ENCODE measurements at regions not wholly inside any gene's neighbourhood (a gene's known extent, or its start where the extent isn't known, plus 50 kb on each side); places are given as distances from the start of the nearest gene placed in this dataset.

DNA sequence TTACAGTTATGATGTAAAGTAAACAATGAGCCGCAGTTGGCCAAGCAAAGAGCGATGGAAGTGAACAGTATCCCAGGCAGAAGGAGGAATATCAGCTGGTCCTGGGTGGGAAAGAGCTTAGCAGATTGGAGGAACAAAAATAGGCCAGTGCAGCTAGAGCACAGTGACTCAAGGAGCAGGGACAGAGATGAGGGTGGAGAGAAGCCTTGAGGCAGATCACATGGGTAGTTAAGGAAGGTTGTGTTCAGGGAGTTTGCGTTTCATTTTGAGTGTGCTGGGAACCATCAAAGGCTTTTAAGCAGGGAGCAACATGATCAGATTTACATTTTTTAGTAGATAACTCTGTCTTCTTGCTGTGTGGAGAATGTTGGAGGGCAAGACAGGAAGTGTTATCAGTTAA, 113.6 kb downstream of the OAT start:
- DNase-seq (ENCODE audit: low read depth in 1 of 2, low spot score in 1 of 2) = no peak

DNA sequence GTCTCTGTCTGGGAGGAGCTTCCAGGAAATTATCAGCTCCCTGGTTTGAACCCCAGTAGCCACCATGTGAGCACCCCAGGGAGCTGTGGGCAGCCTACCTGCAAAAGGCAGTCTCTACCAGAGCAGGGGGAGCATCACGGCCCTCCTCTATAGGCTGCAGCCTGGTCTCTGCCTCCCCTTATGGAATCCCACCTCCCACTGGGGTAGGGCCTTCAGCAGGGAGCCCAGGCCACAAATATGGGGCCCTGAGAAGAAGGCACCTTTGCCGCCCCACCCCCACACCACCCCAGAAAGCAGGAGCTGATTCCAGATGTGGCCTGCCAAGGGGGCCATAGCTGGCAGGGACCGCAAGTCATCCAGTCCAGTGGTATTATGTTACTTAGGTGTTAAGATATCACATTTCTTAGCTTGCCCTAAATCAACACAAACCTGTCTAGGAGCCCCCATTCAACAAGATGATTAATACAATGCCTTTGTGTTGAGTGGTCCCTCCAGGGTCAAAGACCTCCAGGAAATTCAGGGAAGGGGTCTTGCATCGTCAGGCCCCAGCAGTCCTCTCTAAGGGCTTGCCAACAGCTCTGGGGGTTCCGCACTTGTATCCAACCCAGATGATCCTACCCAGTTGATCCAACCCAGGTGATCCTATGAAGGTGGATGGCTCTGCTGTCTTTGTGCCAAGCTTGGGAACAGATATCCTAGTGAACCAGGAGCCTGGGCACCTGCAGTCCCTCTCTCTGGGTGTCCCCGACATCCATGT, 114.9 kb downstream of the OAT start:
- DNase-seq (ENCODE audit: low read depth in 1 of 2, low spot score in 1 of 2) = no peak

DNA sequence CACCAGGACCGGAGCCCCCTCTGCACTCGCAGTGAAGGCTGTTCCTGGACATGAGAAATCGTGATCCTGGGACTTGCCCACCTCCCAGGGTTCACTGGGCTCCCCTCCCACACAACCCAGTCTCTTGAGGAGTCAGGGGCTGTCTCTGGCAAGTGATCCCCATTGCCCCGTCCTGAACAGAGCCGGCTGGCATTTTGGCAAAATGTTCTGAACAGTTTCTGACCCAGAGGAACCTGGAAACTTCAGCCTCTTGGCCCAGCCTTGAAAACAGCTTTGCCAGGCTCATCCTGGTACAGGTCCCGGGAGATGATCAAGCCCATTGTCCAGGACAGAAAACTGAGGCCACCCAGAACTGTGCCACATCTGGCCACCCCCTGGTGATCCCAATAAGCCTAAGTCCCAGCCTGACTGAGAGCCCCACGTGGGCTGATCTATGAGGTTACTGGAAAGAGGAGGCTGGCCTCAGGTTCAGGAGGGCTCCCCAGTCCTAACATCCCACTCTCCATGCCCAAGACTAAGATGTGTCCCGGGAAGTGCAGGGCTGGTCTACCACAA, 115.7 kb downstream of the OAT start:
- DNase-seq (ENCODE audit: low read depth in 1 of 2, low spot score in 1 of 2) = no peak

DNA sequence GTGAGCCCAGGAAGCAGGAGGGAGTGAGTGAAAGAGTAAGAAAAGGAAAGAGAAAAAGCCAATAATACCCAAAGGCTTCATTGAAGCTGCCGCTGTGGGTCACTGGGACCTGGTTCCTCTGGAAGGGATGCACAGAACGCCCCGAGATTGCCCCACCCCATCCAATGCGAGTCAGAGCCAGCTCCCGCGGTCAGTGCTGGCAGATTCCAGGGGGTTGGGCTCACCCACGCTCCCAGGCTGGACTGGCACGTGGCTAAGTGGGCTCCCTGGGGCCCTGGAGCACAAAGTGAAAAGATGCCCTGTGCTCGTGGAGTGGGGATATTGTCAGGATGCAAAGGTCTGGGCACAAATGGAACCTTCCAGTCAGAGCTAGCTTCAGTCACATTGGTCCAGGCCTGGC, 117.0 kb downstream of the OAT start:
- DNase-seq (ENCODE audit: low read depth in 1 of 2, low spot score in 1 of 2) = no peak

DNA sequence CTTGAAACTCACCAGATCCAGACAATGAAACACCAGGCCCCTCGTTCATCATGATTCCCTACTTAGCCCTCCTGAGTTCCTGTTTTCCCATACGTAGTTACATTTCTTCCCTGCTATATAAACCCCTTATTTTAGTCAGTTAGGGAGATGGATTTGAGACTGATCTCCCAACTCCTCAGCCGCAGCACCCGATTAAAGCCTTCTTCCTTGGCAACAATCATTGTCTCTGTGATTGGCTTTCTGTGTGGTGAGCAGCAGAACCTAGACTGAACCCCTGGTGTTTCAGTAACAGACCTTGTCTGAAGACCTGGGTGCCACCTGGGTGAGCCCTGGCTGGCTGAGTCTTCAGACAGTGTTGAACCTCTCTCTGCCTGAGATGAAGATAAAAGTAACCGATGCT, 118.0 kb downstream of the OAT start:
- no peak for DNase-seq (ENCODE audit: low read depth in 1 of 2, low spot score in 1 of 2)

DNA sequence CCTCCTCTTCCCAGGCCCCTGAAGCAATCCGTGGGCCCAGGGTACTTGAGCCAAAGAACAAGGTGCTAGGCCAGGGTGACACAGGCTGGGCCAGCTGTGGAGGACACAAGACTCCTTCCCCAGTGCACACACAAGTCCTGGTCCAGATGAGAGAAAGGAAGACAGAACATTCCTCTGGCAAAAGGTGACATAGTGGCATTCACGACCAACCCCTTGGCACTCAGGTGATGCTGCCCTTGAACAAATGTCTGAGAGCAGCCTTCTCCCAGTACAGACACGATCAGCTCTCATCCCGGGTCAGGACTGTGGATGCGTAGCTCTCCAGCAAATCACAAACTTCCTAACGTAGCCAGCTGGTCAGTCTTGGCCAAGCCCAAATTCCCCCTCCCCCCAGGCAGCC, 118.5 kb downstream of the OAT start:
- DNase-seq (ENCODE audit: low read depth in 1 of 2, low spot score in 1 of 2) = no peak

DNA sequence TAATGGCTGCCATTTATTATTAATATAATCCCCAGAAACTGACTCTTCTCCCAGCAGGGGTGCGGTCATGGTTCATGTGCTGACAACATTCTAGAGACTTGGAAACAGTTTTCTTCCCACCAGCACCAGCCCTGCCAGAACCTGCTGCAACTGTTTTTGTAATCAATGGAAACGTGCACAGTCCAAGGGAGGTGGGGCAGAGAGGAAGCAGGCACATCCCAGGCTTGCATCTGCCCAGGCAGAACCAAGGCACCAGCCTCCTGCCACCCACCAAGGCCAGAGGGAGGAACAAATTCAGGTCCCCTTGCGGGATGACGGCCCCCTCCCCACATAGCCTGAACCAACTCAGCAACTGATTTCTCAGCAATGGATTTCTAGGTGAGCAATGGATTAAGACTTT, 119.0 kb downstream of the OAT start:
- no peak for DNase-seq (ENCODE audit: low read depth in 1 of 2, low spot score in 1 of 2)

DNA sequence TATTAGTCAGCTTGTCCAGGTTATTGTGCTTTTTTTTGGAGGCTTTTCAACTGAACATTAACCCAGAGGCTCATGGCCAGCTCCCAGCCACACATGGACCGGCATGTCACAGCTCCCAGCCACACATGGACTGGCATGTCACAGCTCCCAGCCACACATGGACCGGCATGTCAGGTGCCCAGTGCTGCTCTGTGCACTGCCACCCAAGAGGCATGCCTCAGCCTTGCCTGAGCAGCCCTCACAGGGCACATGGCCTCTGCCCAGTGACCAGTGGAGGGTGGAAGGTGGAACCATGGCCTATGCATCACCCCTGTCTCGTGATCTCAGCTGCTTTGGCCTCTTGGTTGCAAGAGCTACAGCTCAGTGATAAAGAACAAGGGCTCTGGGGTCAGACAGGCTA, 119.8 kb downstream of the OAT start:
- DNase-seq (ENCODE audit: low read depth in 1 of 2, low spot score in 1 of 2) = no peak

DNA sequence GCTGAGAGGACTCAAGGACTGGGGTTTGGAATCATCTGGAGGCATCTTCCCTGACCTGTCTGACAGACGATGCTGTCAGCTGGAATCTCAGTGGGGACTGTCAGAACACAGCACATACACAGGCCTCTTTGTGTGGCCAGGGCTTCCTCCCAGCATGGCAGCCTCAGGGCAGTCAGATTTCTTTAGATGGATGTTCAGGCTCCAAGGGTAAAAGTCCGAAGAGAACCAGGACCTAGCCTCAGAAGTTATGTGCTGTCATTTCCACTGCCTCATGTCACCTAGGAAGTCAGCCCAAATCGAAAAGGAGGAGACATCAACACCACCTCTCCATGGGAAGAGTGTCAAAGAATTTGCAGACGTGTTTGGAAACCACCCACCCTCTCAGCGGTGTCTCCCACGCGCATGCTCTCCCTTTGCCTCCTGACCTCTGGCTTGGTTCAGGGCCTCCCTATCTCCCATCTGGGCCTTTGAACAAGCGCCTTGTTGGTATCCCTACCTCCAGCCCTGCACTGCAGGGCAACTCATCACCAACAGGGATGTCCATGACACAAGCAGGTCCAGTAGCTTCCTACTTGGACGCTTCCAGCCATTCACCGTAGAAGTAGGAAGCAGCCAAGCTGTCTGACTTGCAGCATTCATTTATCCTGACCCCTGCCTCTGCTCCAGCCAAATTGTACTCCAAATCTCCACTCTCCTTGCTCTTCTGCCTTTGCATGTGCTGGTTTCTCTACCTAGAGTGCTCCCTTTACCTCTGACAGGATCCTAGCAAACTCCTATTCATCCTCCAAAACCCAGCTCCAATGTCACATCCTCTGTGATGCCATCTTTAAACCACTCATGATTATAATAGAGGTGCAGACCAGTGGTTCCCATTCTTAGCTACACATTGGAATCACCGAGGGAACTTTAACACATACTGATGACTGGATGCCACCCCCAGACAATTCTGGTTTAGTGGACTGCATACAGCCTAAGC, 121.6 kb downstream of the OAT start:
- no peak for DNase-seq (ENCODE audit: low read depth in 1 of 2, low spot score in 1 of 2)

DNA sequence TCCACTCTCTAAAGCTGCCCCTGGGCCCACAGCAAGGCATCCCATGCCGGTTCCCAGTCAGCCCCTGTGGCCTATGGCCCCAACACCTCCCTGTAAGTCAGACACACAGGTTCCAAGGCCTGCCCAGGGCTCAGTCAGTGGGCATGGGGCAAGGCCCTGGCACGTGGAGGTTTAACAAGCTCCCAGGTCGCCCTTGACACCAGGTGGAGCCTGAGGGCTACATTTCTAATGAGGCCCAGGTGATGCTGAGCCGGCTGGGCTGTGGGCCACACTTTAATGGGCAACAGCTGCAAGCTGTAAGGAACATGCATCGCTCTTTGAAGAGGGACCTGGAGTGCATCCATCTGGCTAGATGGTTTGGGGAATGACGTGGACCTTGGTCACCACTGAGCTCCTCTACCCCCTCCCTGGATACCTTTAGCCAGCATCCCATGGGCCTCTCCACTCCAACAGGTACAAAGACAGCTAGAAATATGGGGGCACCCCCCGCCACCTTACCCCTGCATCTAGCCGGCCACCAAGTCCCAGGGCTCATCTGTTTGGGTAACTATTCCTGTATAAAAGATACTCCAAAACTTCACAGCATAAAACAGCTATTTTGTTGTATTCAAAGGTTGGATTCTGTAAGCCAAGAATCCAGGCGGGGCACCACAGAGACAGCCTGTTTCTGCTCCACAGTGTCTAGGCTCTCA, 122.5 kb downstream of the OAT start:
- DNase-seq (ENCODE audit: low read depth in 1 of 2, low spot score in 1 of 2) = no peak

DNA sequence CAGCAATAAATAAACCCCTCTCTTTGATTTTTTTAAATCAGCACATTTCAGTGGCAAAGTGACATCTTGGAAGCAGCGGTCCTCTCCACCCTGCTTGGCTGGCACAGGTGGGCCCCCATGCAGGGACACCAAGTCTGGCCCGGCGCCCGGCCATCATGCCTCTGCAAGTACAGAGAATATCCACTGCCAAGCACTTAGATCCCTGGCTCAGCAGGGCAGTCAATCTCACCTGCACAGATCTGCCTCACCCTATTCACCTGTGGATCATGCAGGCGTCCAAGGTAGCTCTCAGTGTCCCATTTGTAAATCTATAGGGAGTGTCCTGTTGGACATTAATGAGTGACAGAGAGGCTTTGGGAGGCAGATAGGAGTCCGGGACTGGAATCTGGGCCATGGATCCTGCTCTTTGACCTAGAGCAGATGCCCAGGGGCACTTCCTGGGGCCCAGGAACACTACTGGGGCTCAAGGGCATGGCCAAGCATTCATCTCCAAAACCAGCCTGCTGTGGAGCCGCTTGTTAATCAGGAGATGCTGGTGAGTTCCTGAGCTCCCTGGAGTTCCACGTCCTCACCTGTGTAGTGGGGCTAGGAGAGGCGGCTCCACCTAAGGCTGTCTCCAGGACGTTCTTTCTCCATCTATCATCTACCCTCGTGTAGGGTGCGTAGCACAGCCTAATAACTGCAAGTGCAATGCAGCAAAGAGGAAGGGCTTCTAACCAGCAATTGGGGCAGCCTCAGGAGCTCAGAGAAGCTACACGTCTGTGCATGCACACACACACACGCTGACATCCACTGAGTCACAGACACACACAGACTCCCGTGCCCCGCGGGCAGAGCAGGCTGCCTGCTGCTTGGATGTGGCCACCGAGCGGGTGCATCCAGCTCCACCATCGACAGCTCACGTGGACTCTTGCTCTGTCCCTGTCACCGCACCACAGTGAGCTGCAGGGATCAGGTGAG, 123.6 kb downstream of the OAT start:
- DNase-seq (ENCODE audit: low read depth in 1 of 2, low spot score in 1 of 2) = no peak

DNA sequence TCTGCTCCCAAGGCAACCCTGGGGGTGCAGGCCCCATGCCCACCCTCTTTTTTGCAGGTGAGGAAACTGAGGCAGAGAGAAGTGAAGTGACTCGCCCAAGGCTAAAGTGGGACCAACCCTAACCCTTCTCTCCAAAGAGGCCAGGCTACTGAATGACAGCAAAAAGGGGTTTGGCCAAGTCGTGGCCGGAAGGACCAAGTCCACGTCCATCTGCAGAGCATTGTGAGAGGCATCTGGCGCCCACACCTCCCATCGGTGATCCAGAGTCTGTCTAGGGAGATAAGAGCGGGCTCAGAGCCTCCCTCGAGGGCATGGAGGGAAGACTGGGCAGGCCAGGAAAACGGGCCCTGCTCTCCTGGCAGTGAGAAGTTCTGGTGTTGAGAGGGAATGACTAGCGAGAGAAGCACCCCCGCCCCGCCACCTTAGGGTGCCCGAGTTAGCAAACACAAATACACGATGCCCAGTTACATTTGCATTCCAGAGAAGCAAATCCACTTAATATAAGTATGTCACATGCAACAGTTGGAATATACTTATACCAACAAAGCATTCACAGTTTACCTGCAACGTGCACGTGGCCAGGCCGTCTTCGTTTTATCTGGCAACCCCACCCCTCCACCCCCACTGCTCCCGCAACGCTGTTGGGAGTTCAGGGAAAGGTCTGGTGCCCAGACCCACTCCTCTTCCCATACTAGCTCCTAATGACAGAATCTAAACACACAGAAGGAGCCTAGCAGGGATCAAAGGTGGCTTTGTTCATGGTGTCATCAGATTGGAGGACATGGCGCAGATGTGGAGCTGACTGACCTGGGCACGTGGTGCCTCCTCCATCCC, 124.9 kb downstream of the OAT start:
- no peak for DNase-seq (ENCODE audit: low read depth in 1 of 2, low spot score in 1 of 2)

DNA sequence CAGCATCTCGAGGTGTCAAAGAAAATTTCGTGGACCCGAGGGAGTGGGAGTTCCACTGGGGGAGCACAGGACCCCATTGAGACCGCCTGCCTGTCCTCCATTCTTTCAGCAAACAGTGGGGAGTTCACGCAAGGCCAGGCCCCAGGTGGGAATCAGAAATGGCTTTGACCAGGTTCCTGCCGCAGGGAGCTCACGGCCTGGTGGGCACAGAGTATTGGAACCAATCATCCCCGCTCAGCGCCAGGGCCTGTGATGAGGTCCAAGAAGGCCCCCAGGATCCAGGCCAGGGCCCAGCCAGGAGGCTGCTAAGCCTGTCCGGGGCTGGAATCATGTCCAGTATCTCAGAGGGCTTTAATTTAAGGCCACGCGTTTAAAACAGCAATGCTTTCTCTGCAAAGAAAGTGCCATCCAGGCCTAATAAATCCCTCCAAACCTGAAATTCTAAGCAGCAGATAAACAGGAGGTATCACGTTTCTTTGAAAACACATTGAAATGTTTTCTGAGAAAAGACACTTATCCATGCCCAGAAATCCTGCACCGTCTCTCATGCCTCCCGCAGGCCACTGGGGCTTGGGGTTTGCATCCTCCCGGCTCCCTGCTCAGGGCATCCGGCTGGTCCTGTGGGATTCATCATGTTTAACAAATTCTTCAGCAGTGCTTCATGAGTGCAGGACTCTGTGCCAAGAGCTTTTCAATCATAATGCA, 125.7 kb downstream of the OAT start:
- DNase-seq (ENCODE audit: low read depth in 1 of 2, low spot score in 1 of 2) = no peak

- DNase-seq (ENCODE audit: low read depth in 1 of 2, low spot score in 1 of 2) = no peak
Measured at GRCh38 chr10:124291001-124291701, 127.6 kb downstream of the OAT start.

- DNase-seq (ENCODE audit: low read depth in 1 of 2, low spot score in 1 of 2) = no peak
Measured at GRCh38 chr10:124289851-124290795, 128.6 kb downstream of the OAT start.

- no peak for DNase-seq (ENCODE audit: low read depth in 1 of 2, low spot score in 1 of 2)
Measured at GRCh38 chr10:124288928-124289850, 129.5 kb downstream of the OAT start.

All from activated T-helper 1 cell treated with anti-CD3 and anti-CD28 coated beads, Interleukin-2, amount 50 U/mL, for 16 hours (primary cell).